Suprapubic skin (tissue), 4 donors: ENCODE measurements at regions not wholly inside any gene's neighbourhood (a gene's known extent, or its start where the extent isn't known, plus 50 kb on each side); places are given as distances from the start of the nearest gene placed in this dataset.

Experiments
- EP300 ChIP-seq: sonication (generic); formaldehyde crosslinking; IDR thresholded peaks from one replicate; pipeline ENCODE4 v1.6.1; 2017; ENCODE audit warnings: antibody characterized with exemption
- POLR2A ChIP-seq, 2 donors: fragments of 450-650 bp; IDR thresholded peaks; one replicate each; pipeline ENCODE4 v1.6.1; 2017; ENCODE audit warnings: antibody characterized with exemption in 2 of 2, mild to moderate bottlenecking in 2 of 2, moderate library complexity in 2 of 2
- POLR2AphosphoS5 ChIP-seq, 3 donors: sonication (generic); formaldehyde crosslinking; IDR thresholded peaks; one replicate each; pipeline ENCODE4 v1.6.1; 2017; ENCODE audit warnings: antibody characterized with exemption in 3 of 3
- TF ChIP-seq, protein P1 (sequence below), 2 donors: fragments of 200-600 bp in 1 of 2; fragments of 450-650 bp in 1 of 2; sonication (generic) in 1 of 2; IDR thresholded peaks; one replicate each; pipeline ENCODE4 v1.5.1; 2016 to 2019; ENCODE audit warnings: antibody characterized with exemption in 2 of 2, mild to moderate bottlenecking in 1 of 2, moderate library complexity in 1 of 2

DNA sequence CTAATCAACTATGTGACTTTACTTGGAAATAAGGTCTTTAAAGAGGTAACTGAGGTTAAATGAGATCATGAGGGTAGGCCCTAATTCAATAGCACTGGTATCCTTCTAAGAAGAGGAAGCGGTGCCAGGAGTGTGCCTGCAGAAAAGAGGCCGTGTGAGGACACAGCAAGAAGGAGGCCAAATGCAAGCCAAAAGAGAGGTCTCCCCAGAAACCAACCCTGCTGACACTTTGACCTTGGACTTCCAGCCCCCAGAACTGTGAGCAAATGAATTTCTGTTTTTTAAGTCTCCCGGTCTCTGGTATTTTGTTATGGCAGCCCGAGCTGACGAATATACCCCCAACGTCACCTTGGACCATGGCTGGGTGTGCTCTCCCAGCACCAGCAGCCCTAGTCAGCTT, 257.5 kb upstream of the NCKAP5 start:
- TF ChIP-seq, protein P1, sequence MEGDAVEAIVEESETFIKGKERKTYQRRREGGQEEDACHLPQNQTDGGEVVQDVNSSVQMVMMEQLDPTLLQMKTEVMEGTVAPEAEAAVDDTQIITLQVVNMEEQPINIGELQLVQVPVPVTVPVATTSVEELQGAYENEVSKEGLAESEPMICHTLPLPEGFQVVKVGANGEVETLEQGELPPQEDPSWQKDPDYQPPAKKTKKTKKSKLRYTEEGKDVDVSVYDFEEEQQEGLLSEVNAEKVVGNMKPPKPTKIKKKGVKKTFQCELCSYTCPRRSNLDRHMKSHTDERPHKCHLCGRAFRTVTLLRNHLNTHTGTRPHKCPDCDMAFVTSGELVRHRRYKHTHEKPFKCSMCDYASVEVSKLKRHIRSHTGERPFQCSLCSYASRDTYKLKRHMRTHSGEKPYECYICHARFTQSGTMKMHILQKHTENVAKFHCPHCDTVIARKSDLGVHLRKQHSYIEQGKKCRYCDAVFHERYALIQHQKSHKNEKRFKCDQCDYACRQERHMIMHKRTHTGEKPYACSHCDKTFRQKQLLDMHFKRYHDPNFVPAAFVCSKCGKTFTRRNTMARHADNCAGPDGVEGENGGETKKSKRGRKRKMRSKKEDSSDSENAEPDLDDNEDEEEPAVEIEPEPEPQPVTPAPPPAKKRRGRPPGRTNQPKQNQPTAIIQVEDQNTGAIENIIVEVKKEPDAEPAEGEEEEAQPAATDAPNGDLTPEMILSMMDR (IDR thresholded peaks at IDR 0.05) = no peak
- no peak for TF ChIP-seq POLR2A (IDR thresholded peaks at IDR 0.05)
- no peak for TF ChIP-seq POLR2AphosphoS5 (IDR thresholded peaks at IDR 0.05)
- TF ChIP-seq EP300 = no peak
